ENCODE measurements at regions not wholly inside any gene's neighbourhood (a gene's known extent, or its start where the extent isn't known, plus 50 kb on each side); places are given as distances from the start of the nearest gene placed in this dataset.

DNA sequence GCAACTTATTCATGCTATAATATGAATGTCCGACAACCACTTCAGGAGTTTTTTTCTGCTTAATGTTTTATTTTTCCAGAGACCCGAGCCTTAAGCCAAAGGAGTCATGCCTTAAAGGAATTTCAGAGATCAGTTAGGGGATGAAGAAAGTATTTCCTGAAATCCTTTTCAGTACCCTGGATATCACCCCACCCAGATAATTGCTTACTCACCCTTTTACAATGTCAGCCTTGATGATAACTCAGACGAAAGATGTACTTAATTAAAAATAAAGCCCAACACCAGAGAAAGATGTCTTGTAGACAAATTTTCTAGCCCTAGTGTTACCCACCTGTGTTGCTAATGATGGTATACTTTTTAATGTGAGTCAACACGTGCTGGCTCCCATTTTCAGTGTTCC, 124.1 kb downstream of the XCL2 start:
- TF ChIP-seq, protein P1, sequence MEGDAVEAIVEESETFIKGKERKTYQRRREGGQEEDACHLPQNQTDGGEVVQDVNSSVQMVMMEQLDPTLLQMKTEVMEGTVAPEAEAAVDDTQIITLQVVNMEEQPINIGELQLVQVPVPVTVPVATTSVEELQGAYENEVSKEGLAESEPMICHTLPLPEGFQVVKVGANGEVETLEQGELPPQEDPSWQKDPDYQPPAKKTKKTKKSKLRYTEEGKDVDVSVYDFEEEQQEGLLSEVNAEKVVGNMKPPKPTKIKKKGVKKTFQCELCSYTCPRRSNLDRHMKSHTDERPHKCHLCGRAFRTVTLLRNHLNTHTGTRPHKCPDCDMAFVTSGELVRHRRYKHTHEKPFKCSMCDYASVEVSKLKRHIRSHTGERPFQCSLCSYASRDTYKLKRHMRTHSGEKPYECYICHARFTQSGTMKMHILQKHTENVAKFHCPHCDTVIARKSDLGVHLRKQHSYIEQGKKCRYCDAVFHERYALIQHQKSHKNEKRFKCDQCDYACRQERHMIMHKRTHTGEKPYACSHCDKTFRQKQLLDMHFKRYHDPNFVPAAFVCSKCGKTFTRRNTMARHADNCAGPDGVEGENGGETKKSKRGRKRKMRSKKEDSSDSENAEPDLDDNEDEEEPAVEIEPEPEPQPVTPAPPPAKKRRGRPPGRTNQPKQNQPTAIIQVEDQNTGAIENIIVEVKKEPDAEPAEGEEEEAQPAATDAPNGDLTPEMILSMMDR (IDR thresholded peaks at IDR 0.05), result no peak
- TF ChIP-seq POLR2A (IDR thresholded peaks at IDR 0.05) (no peak), EP300 (IDR thresholded peaks at IDR 0.05) (no peak)
